ENCODE measurements at regions not wholly inside any gene's neighbourhood (a gene's known extent, or its start where the extent isn't known, plus 50 kb on each side); places are given as distances from the start of the nearest gene placed in this dataset.

DNA sequence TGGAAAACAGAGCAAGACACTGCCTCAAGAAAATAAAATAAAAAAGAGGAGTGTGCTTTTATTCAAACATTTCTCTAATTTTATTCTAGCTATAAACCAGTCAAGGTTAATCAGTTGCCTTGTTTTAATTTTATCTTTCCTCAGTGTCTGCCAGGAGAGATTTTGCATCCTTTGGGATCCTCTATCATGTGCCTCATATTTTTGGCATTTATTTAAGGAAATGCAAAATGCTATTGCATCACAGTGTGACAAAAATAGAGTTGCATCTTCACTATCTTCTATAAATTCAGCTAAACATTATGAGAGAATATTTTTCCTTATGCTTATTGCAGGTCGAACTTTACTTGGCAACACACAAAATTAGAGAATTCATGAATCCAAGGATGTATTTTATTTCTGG is 639.0 kb upstream of the KLF12 start:
- TF ChIP-seq, protein P1, sequence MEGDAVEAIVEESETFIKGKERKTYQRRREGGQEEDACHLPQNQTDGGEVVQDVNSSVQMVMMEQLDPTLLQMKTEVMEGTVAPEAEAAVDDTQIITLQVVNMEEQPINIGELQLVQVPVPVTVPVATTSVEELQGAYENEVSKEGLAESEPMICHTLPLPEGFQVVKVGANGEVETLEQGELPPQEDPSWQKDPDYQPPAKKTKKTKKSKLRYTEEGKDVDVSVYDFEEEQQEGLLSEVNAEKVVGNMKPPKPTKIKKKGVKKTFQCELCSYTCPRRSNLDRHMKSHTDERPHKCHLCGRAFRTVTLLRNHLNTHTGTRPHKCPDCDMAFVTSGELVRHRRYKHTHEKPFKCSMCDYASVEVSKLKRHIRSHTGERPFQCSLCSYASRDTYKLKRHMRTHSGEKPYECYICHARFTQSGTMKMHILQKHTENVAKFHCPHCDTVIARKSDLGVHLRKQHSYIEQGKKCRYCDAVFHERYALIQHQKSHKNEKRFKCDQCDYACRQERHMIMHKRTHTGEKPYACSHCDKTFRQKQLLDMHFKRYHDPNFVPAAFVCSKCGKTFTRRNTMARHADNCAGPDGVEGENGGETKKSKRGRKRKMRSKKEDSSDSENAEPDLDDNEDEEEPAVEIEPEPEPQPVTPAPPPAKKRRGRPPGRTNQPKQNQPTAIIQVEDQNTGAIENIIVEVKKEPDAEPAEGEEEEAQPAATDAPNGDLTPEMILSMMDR (IDR thresholded peaks at IDR 0.05; ENCODE audit: insufficient read depth, low read length, poor library complexity, severe bottlenecking) = no peak
- TF ChIP-seq EZH2phosphoT487 (conservative IDR thresholded peaks at IDR 0.05; ENCODE audit: low read length) = no peak

All from SU-DHL-6 (cell line).